ENCODE measurements at regions not wholly inside any gene's neighbourhood (a gene's known extent, or its start where the extent isn't known, plus 50 kb on each side); places are given as distances from the start of the nearest gene placed in this dataset.

GRCh38 chrX:67105758-67106116, 438.1 kb upstream of the AR start:
- TF ChIP-seq EZH2 (IDR thresholded peaks at IDR 0.05; ENCODE audit: borderline replicate concordance, insufficient read depth, low read length, poor library complexity, severe bottlenecking), result no peak
- TF ChIP-seq POLR2AphosphoS5 (IDR thresholded peaks at IDR 0.05), result no peak
- no peak for TF ChIP-seq CTCF (IDR thresholded peaks at IDR 0.05; ENCODE audit: poor library complexity, severe bottlenecking)
- TF ChIP-seq RAD21 (conservative IDR thresholded peaks at IDR 0.05), result no peak
- TF ChIP-seq EP300 (conservative IDR thresholded peaks at IDR 0.05; ENCODE audit: poor library complexity, severe bottlenecking), result no peak

Data from neural cell (in vitro differentiated cells).